ENCODE measurements at regions not wholly inside any gene's neighbourhood (a gene's known extent, or its start where the extent isn't known, plus 50 kb on each side); places are given as distances from the start of the nearest gene placed in this dataset.
A peak's percentile ranks its signal among the peaks of the same experiment; 100 is the strongest.

DNA sequence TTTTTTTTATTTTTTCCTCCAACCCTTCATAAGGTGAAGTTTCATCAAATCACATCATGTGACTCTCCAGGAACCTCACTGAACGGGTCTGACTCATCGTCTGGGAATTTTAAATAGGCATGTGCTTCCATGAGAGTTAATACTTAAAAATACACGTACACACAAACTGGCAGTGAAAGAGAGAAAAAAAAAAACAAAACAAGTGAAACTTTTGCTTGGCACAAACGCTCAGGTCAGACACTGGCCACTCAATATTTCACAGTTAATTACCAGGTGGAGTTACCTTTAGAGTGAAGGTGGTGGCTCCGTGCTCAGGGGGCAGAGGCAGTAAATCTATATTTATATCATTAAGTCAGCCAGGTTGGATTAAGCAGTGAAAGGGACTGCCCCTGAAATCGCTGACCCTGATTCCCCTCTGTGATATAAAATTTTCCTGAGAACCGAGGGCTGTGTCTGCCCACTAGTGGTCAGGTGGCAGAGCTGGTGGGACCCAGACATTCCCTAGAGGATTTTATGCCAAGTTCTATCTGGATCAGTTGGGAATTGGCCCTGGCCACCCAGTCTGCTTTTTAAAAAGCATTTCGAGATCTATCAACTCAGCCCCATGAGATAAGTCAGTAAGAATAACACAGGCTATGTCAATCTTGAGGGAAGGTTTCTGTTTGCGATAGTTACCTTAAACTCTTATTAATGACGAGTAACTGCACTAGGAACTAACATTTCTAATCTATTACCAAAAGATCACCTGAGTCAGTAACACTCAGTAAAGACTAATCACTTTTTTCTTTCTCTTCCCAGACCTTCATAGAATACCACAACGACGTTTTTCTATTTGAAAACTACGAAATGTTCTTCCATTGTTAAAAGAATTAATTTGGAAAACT is 259.1 kb downstream of the HDGFL1 start:
- Histone ChIP-seq H3K27ac (ENCODE audit: insufficient read length, low read depth, low read length) (no peak overlapping the region), H2AK5ac (ENCODE audit: insufficient read length, low read length) (no peak overlapping the region), H3K4ac (ENCODE audit: low read depth, low read length) (no peak overlapping the region), H2BK5ac (ENCODE audit: insufficient read length, low read length) (no peak overlapping the region), H3T11ph (ENCODE audit: low read length) (no peak overlapping the region), H2BK12ac (ENCODE audit: insufficient read length, low read depth, low read length) (no peak overlapping the region), H3K79me1 (ENCODE audit: insufficient read depth, low read depth, low read length, poor library complexity, severe bottlenecking) (no peaks in the 10 kb centered on the region), H3K9ac (ENCODE audit: extremely low read depth, insufficient read length, low read length) (no peak overlapping the region), H4K20me1 (ENCODE audit: control insufficient read depth, insufficient read depth, insufficient read length) (no peaks in the 10 kb centered on the region), H2BK20ac (ENCODE audit: low read depth, low read length, poor library complexity, severe bottlenecking) (no peak overlapping the region), H3K79me2 (ENCODE audit: insufficient read depth, low read length) (no peaks in the 10 kb centered on the region), H3K18ac (ENCODE audit: insufficient read length, low read depth, low read length) (no peak overlapping the region), H4K8ac (replicated peaks; ENCODE audit: insufficient read length, low read depth, low read length) (no peak overlapping the region), H3K23me2 (ENCODE audit: insufficient read length, low read depth, low read length, poor library complexity, severe bottlenecking) (no peaks in the 10 kb centered on the region), H3K56ac (ENCODE audit: insufficient read length, low read depth, low read length) (no peak overlapping the region), H3K9me3 (ENCODE audit: control insufficient read depth, low read depth, low read length) (no peaks in the 10 kb centered on the region), H3K4me2 (ENCODE audit: insufficient read depth, insufficient read length, low read length) (no peak overlapping the region), H4K91ac (ENCODE audit: insufficient read length, low read depth, low read length) (no peak overlapping the region), H2BK15ac (ENCODE audit: low read depth, low read length) (no peak overlapping the region), H2BK120ac (ENCODE audit: low read depth, low read length, poor library complexity, severe bottlenecking) (no peak overlapping the region), H4K5ac (ENCODE audit: insufficient read length, low read depth, low read length) (no peak overlapping the region), H3K27me3 (ENCODE audit: insufficient read depth, low read length) (no peaks in the 10 kb centered on the region), H3K23ac (ENCODE audit: insufficient read length, low read depth, low read length) (no peak overlapping the region), H3K14ac (ENCODE audit: insufficient read depth, low read length) (no peak overlapping the region), H2AFZ (ENCODE audit: low read length) (peak overlapping the region; percentile 7), H3K4me1 (ENCODE audit: insufficient read depth, low read length) (0 out of 2 replicates have a peak, but pooled peaks cover 3% of the 10 kb centered on the region)
- H3K27ac Mint-ChIP-seq = peak overlapping the region; percentile 68 to 83 (median 78); a peak in 6 of 7 replicates
- no peaks in the 10 kb centered on the region; a peak in 1 of 7 replicates for H3K36me3 Mint-ChIP-seq (ENCODE audit: insufficient read depth in 1 of 3, low read depth in 3 of 3)
- 0 out of 5 replicates have a peak, but pooled peaks cover 0 to 2% of the 10 kb centered on the region in 2 experiments for H3K9me3 Mint-ChIP-seq
- peak overlapping the region in 1 of 2 experiments; percentile 3; a peak in 2 of 5 replicates for H3K4me3 Mint-ChIP-seq
- peaks cover 10 to 14% of the 10 kb centered on the region in 2 experiments for H3K4me1 Mint-ChIP-seq
- WGBS (ENCODE audit: extremely low coverage, insufficient read length, low lambda C conversion rate) = no CpG with 5 or more reads among the region's 13 CpGs
- peak; percentile 59 for DNase-seq
- TF ChIP-seq CTCF (conservative IDR thresholded peaks at IDR 0.05) = peak; percentile 82
- H3K27me3 Mint-ChIP-seq (ENCODE audit: low read depth) = no peaks in the 10 kb centered on the region
